ENCODE measurements at regions not wholly inside any gene's neighbourhood (a gene's known extent, or its start where the extent isn't known, plus 50 kb on each side); places are given as distances from the start of the nearest gene placed in this dataset.

GRCh38 chr5:73305386-73305785, 132.4 kb downstream of the TMEM174 start:
- FAIRE-seq (no peak), DNase-seq (ENCODE audit: low read depth, low spot score) (no peak), ATAC-seq (no peak)
- no peaks in the 10 kb centered on the region; the same call in 1 of the 3 replicates for H3K9me3 ChIP-seq (replicated peaks; ENCODE audit: control insufficient read depth, insufficient read depth, low read length)
- no peak overlapping the region for H3K4me3 ChIP-seq
- no peaks in the 10 kb centered on the region for H4K20me1 ChIP-seq (ENCODE audit: control insufficient read depth, insufficient read depth)
- ChIA-PET RAD21 (ENCODE audit: unreplicated experiment) (no interaction called here), CTCF (no interaction called here), POLR2A (no interaction called here), SMC1A (ENCODE audit: uncharacterized antibody, unreplicated experiment) (interaction anchor here (1.1 kb wide), 1 partner anchor 226 kb away, joined by 3 read pairs; no protein-coding TSS in a partner anchor)
- no peak overlapping the region for H3K4me2 ChIP-seq (ENCODE audit: control insufficient read depth, insufficient read depth)
- no peak for TF ChIP-seq PAX5 (IDR thresholded peaks at IDR 0.05; ENCODE audit: borderline replicate concordance, low read depth, low read length)
- no peak for TF ChIP-seq MYC (IDR thresholded peaks at IDR 0.05; ENCODE audit: insufficient read depth, insufficient read length, insufficient replicate concordance, low read length, severe bottlenecking)
- no peak for TF ChIP-seq ELK1 (IDR thresholded peaks at IDR 0.05; ENCODE audit: low read depth, low read length)
- TF ChIP-seq ZNF217 (IDR thresholded peaks at IDR 0.05): no peak
- TF ChIP-seq FOS (IDR thresholded peaks at IDR 0.05; ENCODE audit: borderline replicate concordance, extremely low read depth, insufficient read length): no peak
- no peak for TF ChIP-seq SMC3 (IDR thresholded peaks at IDR 0.05; ENCODE audit: borderline replicate concordance, low read length)
- TF ChIP-seq, protein P1, sequence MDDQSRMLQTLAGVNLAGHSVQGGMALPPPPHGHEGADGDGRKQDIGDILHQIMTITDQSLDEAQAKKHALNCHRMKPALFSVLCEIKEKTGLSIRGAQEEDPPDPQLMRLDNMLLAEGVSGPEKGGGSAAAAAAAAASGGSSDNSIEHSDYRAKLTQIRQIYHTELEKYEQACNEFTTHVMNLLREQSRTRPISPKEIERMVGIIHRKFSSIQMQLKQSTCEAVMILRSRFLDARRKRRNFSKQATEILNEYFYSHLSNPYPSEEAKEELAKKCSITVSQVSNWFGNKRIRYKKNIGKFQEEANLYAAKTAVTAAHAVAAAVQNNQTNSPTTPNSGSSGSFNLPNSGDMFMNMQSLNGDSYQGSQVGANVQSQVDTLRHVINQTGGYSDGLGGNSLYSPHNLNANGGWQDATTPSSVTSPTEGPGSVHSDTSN (IDR thresholded peaks at IDR 0.05; ENCODE audit: insufficient replicate concordance, low read depth, low read length): no peak
- no peak for TF ChIP-seq CHD2 (IDR thresholded peaks at IDR 0.05; ENCODE audit: borderline replicate concordance, low read depth, low read length)
- TF ChIP-seq DPF2 (IDR thresholded peaks at IDR 0.05): no peak
- TF ChIP-seq KAT2A (conservative IDR thresholded peaks at IDR 0.05; ENCODE audit: control insufficient read depth, low read depth, low read length): no peak
- no peak for TF ChIP-seq JUND (IDR thresholded peaks at IDR 0.05; ENCODE audit: low read depth, low read length)
- no peak for TF ChIP-seq CREB1 (IDR thresholded peaks at IDR 0.05; ENCODE audit: low read depth)
- H3K36me3 ChIP-seq (ENCODE audit: control insufficient read depth in 2 of 2, insufficient read depth in 2 of 2, low read length in 1 of 2): no peaks in the 10 kb centered on the region
- BruUV-seq (replicated peaks): no TSS peak
- H3K27ac ChIP-seq (ENCODE audit: control insufficient read depth, insufficient read depth): no peak overlapping the region
- no peaks in the 10 kb centered on the region for H3K4me1 ChIP-seq (ENCODE audit: control insufficient read depth, insufficient read depth, low read length)
- in situ Hi-C loops (cut with MboI) (no loop called here), intact Hi-C loops (cut with micrococcal nuclease; ENCODE audit: unreplicated experiment) (loop anchor here (5.0 kb wide), 1 partner anchor 72 kb away; no protein-coding TSS in a partner anchor)
- 18% methylated on average over 3 of the region's 3 CpGs for WGBS (ENCODE audit: insufficient coverage, insufficient replicate concordance, low lambda C conversion rate, missing lambda C conversion rate)
- no peaks in the 10 kb centered on the region for H3K79me2 ChIP-seq (ENCODE audit: control insufficient read depth, insufficient read depth, low read length)
- no peak overlapping the region for H2AFZ ChIP-seq (ENCODE audit: control insufficient read depth, low read depth, low read length)
- no peak overlapping the region for H3K9ac ChIP-seq (ENCODE audit: control insufficient read depth, insufficient read depth, low read length)
- H3K27me3 ChIP-seq (replicated peaks in 1 of 2; ENCODE audit: control insufficient read depth in 2 of 2, insufficient read depth in 2 of 2, low read length in 1 of 2): peaks cover 5 to 8% of the 10 kb centered on the region in 2 experiments
